Lower leg skin (tissue), 3 donors: ENCODE measurements at regions not wholly inside any gene's neighbourhood (a gene's known extent, or its start where the extent isn't known, plus 50 kb on each side); places are given as distances from the start of the nearest gene placed in this dataset.

Experiments
- CTCF ChIP-seq, 3 donors: fragments of 450-650 bp; IDR thresholded peaks; one replicate each; pipeline ENCODE4 v1.5.1; 2016; ENCODE audit warnings: antibody characterized with exemption in 3 of 3, mild to moderate bottlenecking in 3 of 3, moderate library complexity in 2 of 3
- POLR2A ChIP-seq, 2 donors: fragments of 450-650 bp; IDR thresholded peaks; one replicate each; pipeline ENCODE4 v1.6.1; 2016 to 2017; ENCODE audit warnings: antibody characterized with exemption in 2 of 2, mild to moderate bottlenecking in 1 of 2, moderate library complexity in 1 of 2

- TF ChIP-seq CTCF (IDR thresholded peaks at IDR 0.05) = no peak
- TF ChIP-seq POLR2A (IDR thresholded peaks at IDR 0.05) = no peak
These were observed 904.3 kb downstream of the DIAPH3 start for GRCh38 chr13:59259165-59260000.
